ENCODE measurements at regions not wholly inside any gene's neighbourhood (a gene's known extent, or its start where the extent isn't known, plus 50 kb on each side); places are given as distances from the start of the nearest gene placed in this dataset.

GRCh38 chr10:2627969-2628368 lies 439.4 kb upstream of the PFKP start:
- no peak for DNase-seq (ENCODE audit: low read depth, low spot score)
- Histone ChIP-seq H3K27me3 (ENCODE audit: insufficient read depth, insufficient read length) (no peaks in the 10 kb centered on the region), H3K4me1 (ENCODE audit: insufficient read depth, insufficient read length) (no peaks in the 10 kb centered on the region), H3K9me3 (ENCODE audit: insufficient read depth, low read length) (no peaks in the 10 kb centered on the region), H3K36me3 (ENCODE audit: insufficient read depth, insufficient read length, low read length) (no peaks in the 10 kb centered on the region), H3K4me3 (ENCODE audit: insufficient read length, low read depth) (no peak overlapping the region), H3K9ac (ENCODE audit: insufficient read length, low read depth) (no peak overlapping the region)
- no peak for TF ChIP-seq YY1 (IDR thresholded peaks at IDR 0.05; ENCODE audit: insufficient read depth, insufficient read length)
- no peak for TF ChIP-seq ZNF274 (IDR thresholded peaks at IDR 0.05; ENCODE audit: low read depth, low read length)
- TF ChIP-seq SUZ12 (IDR thresholded peaks at IDR 0.05; ENCODE audit: extremely low read depth, insufficient read depth, insufficient read length) = no peak

- DNase-seq (ENCODE audit: low read depth, low spot score) = no peak
- Histone ChIP-seq H3K9ac (ENCODE audit: insufficient read length, low read depth) (no peak overlapping the region), H3K4me3 (ENCODE audit: insufficient read length, low read depth) (no peak overlapping the region)
Observed at GRCh38 chr10:2625094-2625493, 442.3 kb upstream of the PFKP start.

GRCh38 chr10:2623675-2624274 lies 443.6 kb upstream of the PFKP start:
- Histone ChIP-seq H3K4me3 (ENCODE audit: insufficient read length, low read depth) (no peak overlapping the region), H3K9ac (ENCODE audit: insufficient read length, low read depth) (no peak overlapping the region), H3K27me3 (ENCODE audit: insufficient read depth, insufficient read length) (no peaks in the 10 kb centered on the region), H3K36me3 (ENCODE audit: insufficient read depth, insufficient read length, low read length) (no peaks in the 10 kb centered on the region), H3K9me3 (ENCODE audit: insufficient read depth, low read length) (no peaks in the 10 kb centered on the region), H3K4me1 (ENCODE audit: insufficient read depth, insufficient read length) (peaks cover 3% of the 10 kb centered on the region)
- TF ChIP-seq ZNF274 (IDR thresholded peaks at IDR 0.05; ENCODE audit: low read depth, low read length) = no peak
- TF ChIP-seq YY1 (IDR thresholded peaks at IDR 0.05; ENCODE audit: insufficient read depth, insufficient read length) = no peak
- no peak for TF ChIP-seq SUZ12 (IDR thresholded peaks at IDR 0.05; ENCODE audit: extremely low read depth, insufficient read depth, insufficient read length)
- no peak for DNase-seq (ENCODE audit: low read depth, low spot score)

More at GRCh38 chr10:2625094-2625493, 442.3 kb upstream of the PFKP start:
- TF ChIP-seq ZNF274 (IDR thresholded peaks at IDR 0.05; ENCODE audit: low read depth, low read length) = no peak
- no peak for TF ChIP-seq SUZ12 (IDR thresholded peaks at IDR 0.05; ENCODE audit: extremely low read depth, insufficient read depth, insufficient read length)
- no peak for TF ChIP-seq YY1 (IDR thresholded peaks at IDR 0.05; ENCODE audit: insufficient read depth, insufficient read length)
- H3K27me3 ChIP-seq (ENCODE audit: insufficient read depth, insufficient read length) = no peaks in the 10 kb centered on the region
- no peaks in the 10 kb centered on the region for H3K36me3 ChIP-seq (ENCODE audit: insufficient read depth, insufficient read length, low read length)
- no peaks in the 10 kb centered on the region for H3K9me3 ChIP-seq (ENCODE audit: insufficient read depth, low read length)
- peaks cover 3% of the 10 kb centered on the region for H3K4me1 ChIP-seq (ENCODE audit: insufficient read depth, insufficient read length)

GRCh38 chr10:2620827-2621521 lies 446.4 kb upstream of the PFKP start:
- Histone ChIP-seq H3K27me3 (ENCODE audit: insufficient read depth, insufficient read length) (no peaks in the 10 kb centered on the region), H3K4me1 (ENCODE audit: insufficient read depth, insufficient read length) (peaks cover 3% of the 10 kb centered on the region), H3K4me3 (ENCODE audit: insufficient read length, low read depth) (no peak overlapping the region), H3K36me3 (ENCODE audit: insufficient read depth, insufficient read length, low read length) (no peaks in the 10 kb centered on the region), H3K9ac (ENCODE audit: insufficient read length, low read depth) (no peak overlapping the region), H3K9me3 (ENCODE audit: insufficient read depth, low read length) (no peaks in the 10 kb centered on the region)
- no peak for TF ChIP-seq YY1 (IDR thresholded peaks at IDR 0.05; ENCODE audit: insufficient read depth, insufficient read length)
- no peak for TF ChIP-seq ZNF274 (IDR thresholded peaks at IDR 0.05; ENCODE audit: low read depth, low read length)
- TF ChIP-seq SUZ12 (IDR thresholded peaks at IDR 0.05; ENCODE audit: extremely low read depth, insufficient read depth, insufficient read length) = no peak
- peak; percentile 22 for DNase-seq (ENCODE audit: low read depth, low spot score)

GRCh38 chr10:2619916-2620315 lies 447.4 kb upstream of the PFKP start:
- Histone ChIP-seq H3K9me3 (ENCODE audit: insufficient read depth, low read length) (no peaks in the 10 kb centered on the region), H3K4me1 (ENCODE audit: insufficient read depth, insufficient read length) (peaks cover 3% of the 10 kb centered on the region), H3K4me3 (ENCODE audit: insufficient read length, low read depth) (no peak overlapping the region), H3K27me3 (ENCODE audit: insufficient read depth, insufficient read length) (no peaks in the 10 kb centered on the region), H3K36me3 (ENCODE audit: insufficient read depth, insufficient read length, low read length) (no peaks in the 10 kb centered on the region), H3K9ac (ENCODE audit: insufficient read length, low read depth) (no peak overlapping the region)
- TF ChIP-seq SUZ12 (IDR thresholded peaks at IDR 0.05; ENCODE audit: extremely low read depth, insufficient read depth, insufficient read length) (no peak), YY1 (IDR thresholded peaks at IDR 0.05; ENCODE audit: insufficient read depth, insufficient read length) (no peak), ZNF274 (IDR thresholded peaks at IDR 0.05; ENCODE audit: low read depth, low read length) (no peak)
- DNase-seq (ENCODE audit: low read depth, low spot score) = no peak

- H3K4me3 ChIP-seq (ENCODE audit: insufficient read length, low read depth) = no peak overlapping the region
- no peaks in the 10 kb centered on the region for H3K36me3 ChIP-seq (ENCODE audit: insufficient read depth, insufficient read length, low read length)
- peak; percentile 13 for DNase-seq (ENCODE audit: low read depth, low spot score)
- no peaks in the 10 kb centered on the region for H3K27me3 ChIP-seq (ENCODE audit: insufficient read depth, insufficient read length)
- TF ChIP-seq ZNF274 (IDR thresholded peaks at IDR 0.05; ENCODE audit: low read depth, low read length) = no peak
- no peak for TF ChIP-seq YY1 (IDR thresholded peaks at IDR 0.05; ENCODE audit: insufficient read depth, insufficient read length)
- no peak for TF ChIP-seq SUZ12 (IDR thresholded peaks at IDR 0.05; ENCODE audit: extremely low read depth, insufficient read depth, insufficient read length)
- H3K9me3 ChIP-seq (ENCODE audit: insufficient read depth, low read length) = no peaks in the 10 kb centered on the region
- H3K4me1 ChIP-seq (ENCODE audit: insufficient read depth, insufficient read length) = peaks cover 3% of the 10 kb centered on the region
- H3K9ac ChIP-seq (ENCODE audit: insufficient read length, low read depth) = no peak overlapping the region
Observed at GRCh38 chr10:2619472-2619871, 447.9 kb upstream of the PFKP start.

GRCh38 chr10:2618690-2619089 lies 448.7 kb upstream of the PFKP start:
- TF ChIP-seq ZNF274 (IDR thresholded peaks at IDR 0.05; ENCODE audit: low read depth, low read length) = no peak
- no peak for TF ChIP-seq SUZ12 (IDR thresholded peaks at IDR 0.05; ENCODE audit: extremely low read depth, insufficient read depth, insufficient read length)
- TF ChIP-seq YY1 (IDR thresholded peaks at IDR 0.05; ENCODE audit: insufficient read depth, insufficient read length) = no peak
- Histone ChIP-seq H3K9ac (ENCODE audit: insufficient read length, low read depth) (no peak overlapping the region), H3K9me3 (ENCODE audit: insufficient read depth, low read length) (no peaks in the 10 kb centered on the region), H3K36me3 (ENCODE audit: insufficient read depth, insufficient read length, low read length) (no peaks in the 10 kb centered on the region), H3K27me3 (ENCODE audit: insufficient read depth, insufficient read length) (no peaks in the 10 kb centered on the region), H3K4me1 (ENCODE audit: insufficient read depth, insufficient read length) (peaks cover 3% of the 10 kb centered on the region), H3K4me3 (ENCODE audit: insufficient read length, low read depth) (no peak overlapping the region)
- DNase-seq (ENCODE audit: low read depth, low spot score) = no peak

All from NT2/D1 (cell line).